ENCODE measurements at regions not wholly inside any gene's neighbourhood (a gene's known extent, or its start where the extent isn't known, plus 50 kb on each side); places are given as distances from the start of the nearest gene placed in this dataset.
A peak's percentile ranks its signal among the peaks of the same experiment; 100 is the strongest.

DNA sequence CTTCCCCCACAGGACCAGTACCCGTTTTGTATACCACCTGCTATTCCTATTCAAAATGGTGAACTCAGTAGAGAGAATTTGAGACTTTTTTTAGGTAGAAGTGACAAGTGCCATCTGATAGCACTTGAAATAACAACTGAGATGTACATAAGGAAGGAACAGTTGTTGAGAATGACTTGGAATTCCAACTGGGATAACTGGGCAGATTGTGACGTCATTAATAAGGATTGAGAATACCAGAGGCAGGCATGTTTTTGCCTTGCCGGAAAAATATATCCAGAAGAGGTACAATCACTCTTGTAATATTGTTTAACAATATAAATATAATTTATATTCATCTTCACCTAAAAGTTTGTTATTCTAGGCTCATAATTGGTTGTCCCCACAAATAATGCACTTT, 454.1 kb upstream of the RGMA start:
- no peaks in the 10 kb centered on the region for H3K9me3 ChIP-seq (ENCODE audit: control insufficient read depth, low read length)
- Mint-ChIP-seq H3K9me3 (peaks cover 7% of the 10 kb centered on the region), H3K36me3 (ENCODE audit: low read depth) (no peaks in the 10 kb centered on the region), H3K4me1 (peaks cover 2% of the 10 kb centered on the region), H3K27ac (no peak overlapping the region), H3K27me3 (ENCODE audit: insufficient read depth) (no peaks in the 10 kb centered on the region), H3K4me3 (no peak overlapping the region)
- H3K36me3 ChIP-seq (ENCODE audit: control insufficient read depth, insufficient read depth, low read length), result no peaks in the 10 kb centered on the region
- 70% methylated on average over 2 of the region's 3 CpGs; no CpG with 5 or more reads in 1 of the 2 experiments for WGBS, 2 experiments (ENCODE audit: insufficient coverage in 1 of 2, insufficient read length in 1 of 2)
- no peaks in the 10 kb centered on the region for H3K4me1 ChIP-seq (ENCODE audit: control insufficient read depth, insufficient read depth, low read length)
- H3K27ac ChIP-seq (ENCODE audit: low read depth, low read length), result no peak overlapping the region
- H3K4me3 ChIP-seq (ENCODE audit: low read length), result no peak overlapping the region
- TF ChIP-seq, protein P1, sequence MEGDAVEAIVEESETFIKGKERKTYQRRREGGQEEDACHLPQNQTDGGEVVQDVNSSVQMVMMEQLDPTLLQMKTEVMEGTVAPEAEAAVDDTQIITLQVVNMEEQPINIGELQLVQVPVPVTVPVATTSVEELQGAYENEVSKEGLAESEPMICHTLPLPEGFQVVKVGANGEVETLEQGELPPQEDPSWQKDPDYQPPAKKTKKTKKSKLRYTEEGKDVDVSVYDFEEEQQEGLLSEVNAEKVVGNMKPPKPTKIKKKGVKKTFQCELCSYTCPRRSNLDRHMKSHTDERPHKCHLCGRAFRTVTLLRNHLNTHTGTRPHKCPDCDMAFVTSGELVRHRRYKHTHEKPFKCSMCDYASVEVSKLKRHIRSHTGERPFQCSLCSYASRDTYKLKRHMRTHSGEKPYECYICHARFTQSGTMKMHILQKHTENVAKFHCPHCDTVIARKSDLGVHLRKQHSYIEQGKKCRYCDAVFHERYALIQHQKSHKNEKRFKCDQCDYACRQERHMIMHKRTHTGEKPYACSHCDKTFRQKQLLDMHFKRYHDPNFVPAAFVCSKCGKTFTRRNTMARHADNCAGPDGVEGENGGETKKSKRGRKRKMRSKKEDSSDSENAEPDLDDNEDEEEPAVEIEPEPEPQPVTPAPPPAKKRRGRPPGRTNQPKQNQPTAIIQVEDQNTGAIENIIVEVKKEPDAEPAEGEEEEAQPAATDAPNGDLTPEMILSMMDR (conservative IDR thresholded peaks at IDR 0.05), result no peak
- H3K27me3 ChIP-seq (ENCODE audit: control insufficient read depth, insufficient read depth, low read length, poor library complexity, severe bottlenecking), result no peaks in the 10 kb centered on the region
- DNase-seq, result no peak
- no peak overlapping the region for H3K9ac ChIP-seq (ENCODE audit: extremely low read depth, low read length, poor library complexity, severe bottlenecking)

DNA sequence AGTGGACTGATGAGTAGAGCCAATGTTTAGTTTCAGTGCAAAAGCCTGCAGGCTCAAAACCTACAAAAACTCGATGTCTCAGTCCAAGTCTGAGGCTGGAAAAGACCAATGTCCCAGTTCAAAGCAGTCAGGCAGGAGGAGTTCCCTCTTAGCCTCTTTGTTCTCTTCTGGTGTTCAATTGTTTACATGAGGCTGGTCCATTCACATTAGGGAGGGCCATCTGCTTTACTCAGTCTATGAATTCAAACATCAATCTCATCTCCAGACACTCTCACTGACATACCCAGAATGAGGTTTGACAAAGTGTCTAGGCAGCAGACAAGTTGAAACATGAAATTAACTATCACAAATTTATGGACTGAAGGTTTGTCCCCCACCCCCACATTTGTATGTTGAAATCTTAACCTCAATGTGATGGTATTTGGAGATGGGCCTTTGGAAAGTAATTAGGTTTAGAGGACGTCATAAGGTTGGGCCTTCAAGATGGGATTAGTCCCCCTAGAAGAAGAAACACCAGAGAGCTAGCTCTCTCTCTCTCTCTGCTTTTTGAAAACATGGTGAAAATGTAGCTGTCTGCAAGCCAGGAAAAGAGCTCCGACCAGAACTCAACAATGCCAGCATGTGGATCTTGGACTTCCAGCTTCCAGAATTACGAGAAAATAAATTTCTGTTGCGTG, 438.5 kb upstream of the RGMA start:
- Histone ChIP-seq H3K27me3 (ENCODE audit: control insufficient read depth, insufficient read depth, low read length, poor library complexity, severe bottlenecking) (no peaks in the 10 kb centered on the region), H3K4me1 (ENCODE audit: control insufficient read depth, insufficient read depth, low read length) (no peaks in the 10 kb centered on the region), H3K9me3 (ENCODE audit: control insufficient read depth, low read length) (no peaks in the 10 kb centered on the region), H3K9ac (ENCODE audit: extremely low read depth, low read length, poor library complexity, severe bottlenecking) (no peak overlapping the region), H3K36me3 (ENCODE audit: control insufficient read depth, insufficient read depth, low read length) (no peaks in the 10 kb centered on the region), H3K27ac (ENCODE audit: low read depth, low read length) (peak overlapping the region; percentile 62), H3K4me3 (ENCODE audit: low read length) (no peak overlapping the region)
- Mint-ChIP-seq H3K4me3 (no peak overlapping the region), H3K4me1 (peaks cover 16% of the 10 kb centered on the region), H3K27ac (no peak overlapping the region), H3K9me3 (no peaks in the 10 kb centered on the region), H3K36me3 (ENCODE audit: low read depth) (no peaks in the 10 kb centered on the region), H3K27me3 (ENCODE audit: insufficient read depth) (no peaks in the 10 kb centered on the region)
- 90 to 91% methylated on average over 3 to 5 of the region's 5 CpGs for WGBS, 2 experiments (ENCODE audit: insufficient coverage in 1 of 2, insufficient read length in 1 of 2)
- no peak for DNase-seq
- TF ChIP-seq, protein P1 (conservative IDR thresholded peaks at IDR 0.05), result no peak

DNA sequence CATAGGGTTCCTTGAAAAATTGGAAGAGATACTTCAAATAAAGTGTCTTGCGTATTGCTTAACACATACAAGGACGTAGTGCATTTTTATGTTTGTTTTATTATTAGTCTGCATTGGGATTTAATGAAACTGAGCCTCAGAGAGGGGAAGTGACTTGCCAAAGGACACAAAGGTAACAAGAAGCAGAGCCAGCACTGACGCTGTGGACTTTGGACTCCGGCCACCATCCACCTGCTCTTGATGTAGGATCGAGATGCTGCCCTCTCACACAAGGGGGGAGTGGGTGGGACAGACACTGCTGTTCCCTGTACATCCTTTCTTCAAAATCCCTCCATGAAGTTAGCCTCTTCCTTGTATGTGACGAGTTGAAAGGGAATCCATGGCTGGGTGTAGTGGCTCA, 435.4 kb upstream of the RGMA start:
- Mint-ChIP-seq H3K36me3 (ENCODE audit: low read depth) (no peaks in the 10 kb centered on the region), H3K27me3 (ENCODE audit: insufficient read depth) (peaks cover 2% of the 10 kb centered on the region), H3K4me1 (peaks cover 20% of the 10 kb centered on the region), H3K4me3 (no peak overlapping the region), H3K27ac (no peak overlapping the region), H3K9me3 (no peaks in the 10 kb centered on the region)
- Histone ChIP-seq H3K4me1 (ENCODE audit: control insufficient read depth, insufficient read depth, low read length) (no peaks in the 10 kb centered on the region), H3K9ac (ENCODE audit: extremely low read depth, low read length, poor library complexity, severe bottlenecking) (no peak overlapping the region), H3K9me3 (ENCODE audit: control insufficient read depth, low read length) (no peaks in the 10 kb centered on the region), H3K27me3 (ENCODE audit: control insufficient read depth, insufficient read depth, low read length, poor library complexity, severe bottlenecking) (no peaks in the 10 kb centered on the region), H3K4me3 (ENCODE audit: low read length) (no peak overlapping the region), H3K27ac (ENCODE audit: low read depth, low read length) (no peak overlapping the region), H3K36me3 (ENCODE audit: control insufficient read depth, insufficient read depth, low read length) (no peaks in the 10 kb centered on the region)
- no peak for DNase-seq
- TF ChIP-seq, protein P1 (conservative IDR thresholded peaks at IDR 0.05), result no peak
- 93 to 100% methylated on average over 4 to 6 of the region's 6 CpGs for WGBS, 2 experiments (ENCODE audit: insufficient coverage in 1 of 2, insufficient read length in 1 of 2)

Measured in endodermal cell (in vitro differentiated cells).